Peyer's patch (tissue), 4 donors: ENCODE measurements at regions not wholly inside any gene's neighbourhood (a gene's known extent, or its start where the extent isn't known, plus 50 kb on each side); places are given as distances from the start of the nearest gene placed in this dataset.

ENCODE experiments used
- DNase-seq, 3 donors: peaks; one replicate each; pipeline ENCODE4 v3.0.0-alpha.2; 2017 to 2019
- H3K27ac ChIP-seq, 4 donors: fragments of 200-600 bp; sonication (generic); one replicate each; pipeline ENCODE4 v1.5.1; 2016 to 2019
- H3K27me3 ChIP-seq, 2 donors: fragments of 200-600 bp; sonication (generic); one replicate each; pipeline ENCODE4 v1.5.1; 2019
- H3K36me3 ChIP-seq, 3 donors: fragments of 200-600 bp; sonication (generic); one replicate each; pipeline ENCODE4 v1.5.1; 2016 to 2019
- H3K4me1 ChIP-seq, 4 donors: fragments of 200-600 bp; sonication (generic); one replicate each; pipeline ENCODE4 v1.5.1; 2016 to 2019
- H3K4me3 ChIP-seq, 4 donors: fragments of 200-600 bp; sonication (generic); 1 replicate in 3 of 4; 2 replicates in 1 of 4; pipeline ENCODE4 v1.5.1; 2016 to 2019; ENCODE audit warnings: mild to moderate bottlenecking in 1 of 4
- H3K9me3 ChIP-seq, 4 donors: fragments of 200-600 bp; sonication (generic); one replicate each; pipeline ENCODE4 v1.5.1; 2016 to 2019; ENCODE audit warnings: mild to moderate bottlenecking in 1 of 4
- POLR2A ChIP-seq, 2 donors: fragments of 450-650 bp; IDR thresholded peaks; one replicate each; pipeline ENCODE4 v1.5.1; 2017; ENCODE audit warnings: antibody characterized with exemption in 2 of 2, mild to moderate bottlenecking in 2 of 2, moderate library complexity in 2 of 2
- TF ChIP-seq, protein P1 (sequence below), 6 experiments: fragments of 450-650 bp in 4 of 6; fragments of 200-600 bp in 2 of 6; sonication (generic) in 1 of 6; IDR thresholded peaks; one replicate each; pipeline ENCODE4 v1.5.1; 2017 to 2019; ENCODE audit warnings: antibody characterized with exemption in 6 of 6, mild to moderate bottlenecking in 3 of 6, moderate library complexity in 1 of 6

- Histone ChIP-seq H3K4me3 (no peak overlapping the region), H3K36me3 (no peaks in the 10 kb centered on the region), H3K27me3 (no peaks in the 10 kb centered on the region), H3K9me3 (no peaks in the 10 kb centered on the region), H3K4me1 (no peaks in the 10 kb centered on the region), H3K27ac (no peak overlapping the region)
- no peak for TF ChIP-seq POLR2A (IDR thresholded peaks at IDR 0.05)
- TF ChIP-seq, protein P1, sequence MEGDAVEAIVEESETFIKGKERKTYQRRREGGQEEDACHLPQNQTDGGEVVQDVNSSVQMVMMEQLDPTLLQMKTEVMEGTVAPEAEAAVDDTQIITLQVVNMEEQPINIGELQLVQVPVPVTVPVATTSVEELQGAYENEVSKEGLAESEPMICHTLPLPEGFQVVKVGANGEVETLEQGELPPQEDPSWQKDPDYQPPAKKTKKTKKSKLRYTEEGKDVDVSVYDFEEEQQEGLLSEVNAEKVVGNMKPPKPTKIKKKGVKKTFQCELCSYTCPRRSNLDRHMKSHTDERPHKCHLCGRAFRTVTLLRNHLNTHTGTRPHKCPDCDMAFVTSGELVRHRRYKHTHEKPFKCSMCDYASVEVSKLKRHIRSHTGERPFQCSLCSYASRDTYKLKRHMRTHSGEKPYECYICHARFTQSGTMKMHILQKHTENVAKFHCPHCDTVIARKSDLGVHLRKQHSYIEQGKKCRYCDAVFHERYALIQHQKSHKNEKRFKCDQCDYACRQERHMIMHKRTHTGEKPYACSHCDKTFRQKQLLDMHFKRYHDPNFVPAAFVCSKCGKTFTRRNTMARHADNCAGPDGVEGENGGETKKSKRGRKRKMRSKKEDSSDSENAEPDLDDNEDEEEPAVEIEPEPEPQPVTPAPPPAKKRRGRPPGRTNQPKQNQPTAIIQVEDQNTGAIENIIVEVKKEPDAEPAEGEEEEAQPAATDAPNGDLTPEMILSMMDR (IDR thresholded peaks at IDR 0.05): no peak
- DNase-seq: no peak
Observed at GRCh38 chr6:163679012-163679660, 264.6 kb downstream of the QKI start.

GRCh38 chr6:163675611-163676010 lies 261.1 kb downstream of the QKI start:
- no peak for DNase-seq
- Histone ChIP-seq H3K36me3 (no peaks in the 10 kb centered on the region), H3K27me3 (no peaks in the 10 kb centered on the region), H3K9me3 (no peaks in the 10 kb centered on the region), H3K4me3 (no peak overlapping the region), H3K4me1 (no peaks in the 10 kb centered on the region), H3K27ac (no peak overlapping the region)
- TF ChIP-seq, protein P1 (IDR thresholded peaks at IDR 0.05): no peak
- TF ChIP-seq POLR2A (IDR thresholded peaks at IDR 0.05): no peak

GRCh38 chr6:163672710-163673109 lies 258.2 kb downstream of the QKI start:
- no peak for DNase-seq
- no peaks in the 10 kb centered on the region for H3K36me3 ChIP-seq
- H3K9me3 ChIP-seq: no peaks in the 10 kb centered on the region
- TF ChIP-seq, protein P1 (IDR thresholded peaks at IDR 0.05): no peak
- no peak for TF ChIP-seq POLR2A (IDR thresholded peaks at IDR 0.05)
- H3K4me1 ChIP-seq: no peaks in the 10 kb centered on the region
- H3K4me3 ChIP-seq: no peak overlapping the region
- H3K27me3 ChIP-seq: no peaks in the 10 kb centered on the region
- no peak overlapping the region for H3K27ac ChIP-seq

- no peak overlapping the region for H3K4me3 ChIP-seq
- TF ChIP-seq POLR2A (IDR thresholded peaks at IDR 0.05): no peak
- TF ChIP-seq, protein P1 (IDR thresholded peaks at IDR 0.05): no peak
- no peak overlapping the region for H3K27ac ChIP-seq
Observed at GRCh38 chr6:163671791-163672190, 257.3 kb downstream of the QKI start.

GRCh38 chr6:163671355-163671754 lies 256.8 kb downstream of the QKI start:
- no peaks in the 10 kb centered on the region for H3K27me3 ChIP-seq
- no peak overlapping the region for H3K27ac ChIP-seq
- no peak for TF ChIP-seq POLR2A (IDR thresholded peaks at IDR 0.05)
- TF ChIP-seq, protein P1 (IDR thresholded peaks at IDR 0.05): no peak
- no peaks in the 10 kb centered on the region for H3K36me3 ChIP-seq
- no peak overlapping the region for H3K4me3 ChIP-seq
- no peaks in the 10 kb centered on the region for H3K9me3 ChIP-seq
- peaks cover 0 to 4% (median 0%) of the 10 kb centered on the region in 4 donors for H3K4me1 ChIP-seq
- DNase-seq: no peak

More at GRCh38 chr6:163671791-163672190, 257.3 kb downstream of the QKI start:
- Histone ChIP-seq H3K27me3 (no peaks in the 10 kb centered on the region), H3K4me1 (peaks cover 0 to 4% (median 0%) of the 10 kb centered on the region in 4 donors), H3K36me3 (no peaks in the 10 kb centered on the region), H3K9me3 (no peaks in the 10 kb centered on the region)
- no peak for DNase-seq
